Left lung (tissue), 4 donors: ENCODE measurements at regions not wholly inside any gene's neighbourhood (a gene's known extent, or its start where the extent isn't known, plus 50 kb on each side); places are given as distances from the start of the nearest gene placed in this dataset.

Experiments
- ATAC-seq: fragments of 200-7000 bp; cut with Tn5 transposase; one replicate; pipeline ENCODE4 v1.9.1; 2020; ENCODE audit warnings: moderate library complexity
- DNase-seq, 4 donors: peaks; one replicate each; pipeline ENCODE4 v3.0.0-alpha.2; 2013 to 2020
- H3K27ac ChIP-seq, 2 donors: fragments of 200-600 bp; sonication (generic) in 1 of 2; one replicate each; pipeline versions ENCODE4 v1.5.0 to v1.8.0; 2020 to 2021
- H3K27me3 ChIP-seq, 2 donors: fragments of 200-600 bp; sonication (generic) in 1 of 2; one replicate each; pipeline versions ENCODE4 v1.5.0 to v1.8.0; 2020 to 2021
- H3K36me3 ChIP-seq, 2 donors: fragments of 200-600 bp; sonication (generic) in 1 of 2; one replicate each; pipeline versions ENCODE4 v1.5.0 to v1.8.0; 2020 to 2021
- H3K4me1 ChIP-seq, 2 donors: fragments of 200-600 bp; one replicate each; pipeline ENCODE4 v1.8.0; 2021
- H3K4me3 ChIP-seq, 2 donors: fragments of 200-600 bp; sonication (generic) in 1 of 2; one replicate each; pipeline versions ENCODE4 v1.5.0 to v1.8.0; 2020 to 2021; ENCODE audit warnings: mild to moderate bottlenecking in 1 of 2
- H3K9me3 ChIP-seq, 2 donors: fragments of 200-600 bp; sonication (generic) in 1 of 2; one replicate each; pipeline versions ENCODE4 v1.5.0 to v1.8.0; 2020 to 2021
- CTCF ChIP-seq, 2 donors: fragments of 200-600 bp; sonication (generic) in 1 of 2; IDR thresholded peaks; one replicate each; pipeline versions ENCODE4 v1.5.0 to v1.8.0; 2021; ENCODE audit warnings: antibody characterized with exemption in 2 of 2
- intact Hi-C, 2 donors: fragments of 100-400 bp; cut with DNase I; formaldehyde crosslinking; loops; one replicate each; pipeline versions ENCODE4 v1.11.2 to v1.14.2; 2022
- donor health status: DM: no; HTN: yes; CAD: no.
- donor health status: DM: no; HTN: no; CAD: no.

- no peaks in the 10 kb centered on the region for H3K9me3 ChIP-seq
- no peaks in the 10 kb centered on the region for H3K4me1 ChIP-seq
- H3K36me3 ChIP-seq, result no peaks in the 10 kb centered on the region
- no peak overlapping the region for H3K27ac ChIP-seq
- no peak for DNase-seq
- no peaks in the 10 kb centered on the region for H3K27me3 ChIP-seq
- TF ChIP-seq CTCF (IDR thresholded peaks at IDR 0.05), result no peak
- ATAC-seq, result no peak
- intact Hi-C loops, result no loop called here
- no peak overlapping the region for H3K4me3 ChIP-seq
Measured at GRCh38 chr5:107043665-107044064, 627.1 kb downstream of the EFNA5 start.

GRCh38 chr5:107040907-107041306, 629.8 kb downstream of the EFNA5 start:
- H3K4me1 ChIP-seq, result no peaks in the 10 kb centered on the region
- TF ChIP-seq CTCF (IDR thresholded peaks at IDR 0.05), result no peak
- H3K36me3 ChIP-seq, result no peaks in the 10 kb centered on the region
- no peaks in the 10 kb centered on the region for H3K27me3 ChIP-seq
- H3K9me3 ChIP-seq, result peaks cover 0 to 4% of the 10 kb centered on the region in 2 donors
- H3K4me3 ChIP-seq, result no peak overlapping the region
- intact Hi-C loops, result no loop called here
- DNase-seq (no peak), ATAC-seq (no peak)
- no peak overlapping the region for H3K27ac ChIP-seq

- no peak for ATAC-seq
- H3K27me3 ChIP-seq, result no peaks in the 10 kb centered on the region
- no peak for DNase-seq
- no peak overlapping the region for H3K4me3 ChIP-seq
- H3K9me3 ChIP-seq, result peaks cover 0 to 4% of the 10 kb centered on the region in 2 donors
- no peaks in the 10 kb centered on the region for H3K36me3 ChIP-seq
- intact Hi-C loops, result no loop called here
- H3K4me1 ChIP-seq, result no peaks in the 10 kb centered on the region
- TF ChIP-seq CTCF (IDR thresholded peaks at IDR 0.05), result no peak
- no peak overlapping the region for H3K27ac ChIP-seq
Measured at GRCh38 chr5:107032629-107033028, 638.1 kb downstream of the EFNA5 start.

GRCh38 chr5:107028938-107029337, 641.8 kb downstream of the EFNA5 start:
- Histone ChIP-seq H3K36me3 (no peaks in the 10 kb centered on the region), H3K27me3 (no peaks in the 10 kb centered on the region), H3K4me3 (no peak overlapping the region), H3K9me3 (no peaks in the 10 kb centered on the region), H3K4me1 (no peaks in the 10 kb centered on the region), H3K27ac (no peak overlapping the region)
- DNase-seq (no peak), ATAC-seq (no peak)
- intact Hi-C loops, result no loop called here
- TF ChIP-seq CTCF (IDR thresholded peaks at IDR 0.05), result no peak

- intact Hi-C loops, result no loop called here
- no peak overlapping the region for H3K27ac ChIP-seq
Measured at GRCh38 chr5:107025712-107026497, 644.8 kb downstream of the EFNA5 start.

More at GRCh38 chr5:107025712-107026497, 644.8 kb downstream of the EFNA5 start:
- H3K27me3 ChIP-seq, result no peaks in the 10 kb centered on the region
- DNase-seq, result no peak
- ATAC-seq, result no peak
- no peak for TF ChIP-seq CTCF (IDR thresholded peaks at IDR 0.05)
- no peaks in the 10 kb centered on the region for H3K9me3 ChIP-seq
- H3K4me1 ChIP-seq, result no peaks in the 10 kb centered on the region
- no peaks in the 10 kb centered on the region for H3K36me3 ChIP-seq
- H3K4me3 ChIP-seq, result no peak overlapping the region
